ENCODE measurements at regions not wholly inside any gene's neighbourhood (a gene's known extent, or its start where the extent isn't known, plus 50 kb on each side); places are given as distances from the start of the nearest gene placed in this dataset.

GRCh38 chr20:57870597-57871236 is 160.9 kb upstream of the PMEPA1 start:
- H3K36me3 ChIP-seq (ENCODE audit: control insufficient read depth in 2 of 3, insufficient read depth in 3 of 3, low read length in 3 of 3), result no peaks in the 10 kb centered on the region
- H3K9me3 ChIP-seq (ENCODE audit: control insufficient read depth in 2 of 3, insufficient read depth in 1 of 3, low read length in 3 of 3), result no peaks in the 10 kb centered on the region
- intact Hi-C loops (cut with DNase I), result no loop called here
- FAIRE-seq, result no peak
- no peaks in the 10 kb centered on the region for H3K27me3 ChIP-seq (ENCODE audit: control insufficient read depth, insufficient read depth, low read length)
- no peaks in the 10 kb centered on the region for H3K4me1 ChIP-seq (ENCODE audit: control insufficient read depth in 2 of 3, insufficient read depth in 2 of 3, low read depth in 1 of 3, low read length in 3 of 3)
- H3K9ac ChIP-seq (ENCODE audit: low read length in 3 of 3), result no peak overlapping the region
- TF ChIP-seq, protein P1, sequence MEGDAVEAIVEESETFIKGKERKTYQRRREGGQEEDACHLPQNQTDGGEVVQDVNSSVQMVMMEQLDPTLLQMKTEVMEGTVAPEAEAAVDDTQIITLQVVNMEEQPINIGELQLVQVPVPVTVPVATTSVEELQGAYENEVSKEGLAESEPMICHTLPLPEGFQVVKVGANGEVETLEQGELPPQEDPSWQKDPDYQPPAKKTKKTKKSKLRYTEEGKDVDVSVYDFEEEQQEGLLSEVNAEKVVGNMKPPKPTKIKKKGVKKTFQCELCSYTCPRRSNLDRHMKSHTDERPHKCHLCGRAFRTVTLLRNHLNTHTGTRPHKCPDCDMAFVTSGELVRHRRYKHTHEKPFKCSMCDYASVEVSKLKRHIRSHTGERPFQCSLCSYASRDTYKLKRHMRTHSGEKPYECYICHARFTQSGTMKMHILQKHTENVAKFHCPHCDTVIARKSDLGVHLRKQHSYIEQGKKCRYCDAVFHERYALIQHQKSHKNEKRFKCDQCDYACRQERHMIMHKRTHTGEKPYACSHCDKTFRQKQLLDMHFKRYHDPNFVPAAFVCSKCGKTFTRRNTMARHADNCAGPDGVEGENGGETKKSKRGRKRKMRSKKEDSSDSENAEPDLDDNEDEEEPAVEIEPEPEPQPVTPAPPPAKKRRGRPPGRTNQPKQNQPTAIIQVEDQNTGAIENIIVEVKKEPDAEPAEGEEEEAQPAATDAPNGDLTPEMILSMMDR (IDR thresholded peaks at IDR 0.05; ENCODE audit: borderline replicate concordance, extremely low read depth, insufficient read depth), result no peak
- no peak overlapping the region for H3K27ac ChIP-seq (ENCODE audit: low read depth in 2 of 2, low read length in 2 of 2)
- no peak overlapping the region for H3K4me3 ChIP-seq (ENCODE audit: low read length in 3 of 3)
- DNase-seq, result no peak

DNA sequence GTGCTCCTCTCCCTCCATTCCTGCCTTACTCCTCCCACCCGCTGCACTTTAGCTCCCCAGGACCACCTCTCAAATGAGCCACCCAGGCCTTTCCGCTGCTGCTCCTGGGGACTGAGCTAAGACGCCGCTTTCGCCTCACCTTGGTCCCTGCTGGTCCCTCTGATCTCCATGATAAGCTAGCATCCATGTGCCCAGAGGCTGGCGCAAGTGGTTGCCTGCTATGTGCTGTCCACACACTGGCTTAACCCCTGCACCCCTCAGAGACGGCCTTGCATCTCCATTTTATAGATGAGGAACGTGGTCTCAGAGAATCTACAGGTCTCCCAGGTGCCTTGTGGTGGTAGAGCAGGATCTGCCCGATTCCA is 160.1 kb upstream of the PMEPA1 start:
- Histone ChIP-seq H3K36me3 (ENCODE audit: control insufficient read depth in 2 of 3, insufficient read depth in 3 of 3, low read length in 3 of 3) (no peaks in the 10 kb centered on the region), H3K4me1 (ENCODE audit: control insufficient read depth in 2 of 3, insufficient read depth in 2 of 3, low read depth in 1 of 3, low read length in 3 of 3) (no peaks in the 10 kb centered on the region), H3K27me3 (ENCODE audit: control insufficient read depth, insufficient read depth, low read length) (no peaks in the 10 kb centered on the region), H3K9ac (ENCODE audit: low read length in 3 of 3) (no peak overlapping the region), H3K4me3 (ENCODE audit: low read length in 3 of 3) (no peak overlapping the region), H3K27ac (ENCODE audit: low read depth in 2 of 2, low read length in 2 of 2) (no peak overlapping the region), H3K9me3 (ENCODE audit: control insufficient read depth in 2 of 3, insufficient read depth in 1 of 3, low read length in 3 of 3) (no peaks in the 10 kb centered on the region)
- FAIRE-seq, result no peak
- TF ChIP-seq, protein P1 (IDR thresholded peaks at IDR 0.05; ENCODE audit: borderline replicate concordance, extremely low read depth, insufficient read depth), result no peak
- DNase-seq, result no peak
- intact Hi-C loops (cut with DNase I), result no loop called here

GRCh38 chr20:57869291-57869950 is 159.6 kb upstream of the PMEPA1 start:
- intact Hi-C loops (cut with DNase I), result no loop called here
- Histone ChIP-seq H3K9ac (ENCODE audit: low read length in 3 of 3) (no peak overlapping the region), H3K27me3 (ENCODE audit: control insufficient read depth, insufficient read depth, low read length) (no peaks in the 10 kb centered on the region), H3K36me3 (ENCODE audit: control insufficient read depth in 2 of 3, insufficient read depth in 3 of 3, low read length in 3 of 3) (no peaks in the 10 kb centered on the region), H3K4me1 (ENCODE audit: control insufficient read depth in 2 of 3, insufficient read depth in 2 of 3, low read depth in 1 of 3, low read length in 3 of 3) (no peaks in the 10 kb centered on the region), H3K4me3 (ENCODE audit: low read length in 3 of 3) (no peak overlapping the region), H3K9me3 (ENCODE audit: control insufficient read depth in 2 of 3, insufficient read depth in 1 of 3, low read length in 3 of 3) (no peaks in the 10 kb centered on the region), H3K27ac (ENCODE audit: low read depth in 2 of 2, low read length in 2 of 2) (no peak overlapping the region)
- FAIRE-seq (no peak), DNase-seq (no peak)
- TF ChIP-seq, protein P1 (IDR thresholded peaks at IDR 0.05; ENCODE audit: borderline replicate concordance, extremely low read depth, insufficient read depth), result no peak

Measured in kidney (tissue), 13 donors.